Heart left ventricle (tissue), 13 donors: ENCODE measurements at regions not wholly inside any gene's neighbourhood (a gene's known extent, or its start where the extent isn't known, plus 50 kb on each side); places are given as distances from the start of the nearest gene placed in this dataset.

ENCODE experiments used
- CTCF ChIP-seq, 12 donors: fragments of 200-600 bp; sonication (generic) in 4 of 12; IDR thresholded peaks; one replicate each; pipeline versions ENCODE4 v1.5.0 to v1.8.0; 2018 to 2022; ENCODE audit warnings: antibody characterized with exemption in 12 of 12, mild to moderate bottlenecking in 5 of 12
- POLR2A ChIP-seq, 2 donors: fragments of 450-650 bp; IDR thresholded peaks; one replicate each; pipeline ENCODE4 v1.6.1; 2017; ENCODE audit warnings: antibody characterized with exemption in 2 of 2, mild to moderate bottlenecking in 2 of 2, moderate library complexity in 2 of 2
- donor health status: ischemic (EF 13 %, LVEDD 7.1; RV severe dilation, severe dysfunction).
- donor health status: DM: no; HTN: yes; CAD: no.
- donor health status: DM: no; HTN: no; CAD: no.
- donor health status: ischemic (EF 25% LVEDD 6.9; RV normal size, moderate dysfunction).
- donor health status: ischemic (EF 25% LVEDD 5.7; RV mildly dilated, moderate dysfunction).
- donor health status: ischemic (EF 35%, LVEDD 5.7; RV mildly dilated, moderate dysfunction).
- donor health status: nonischemic (EF 11% LVEDD 7.7; RV severe dilation, severe dysfunction).
- donor health status: DM: yes; HTN: yes; CAD: no.
- donor health status: PGD.
- donor health status: ischemic (EF 29% LVEDD 5.4; RV normal size, mild dysfunction).
- donor health status: nonischemic (EF 23%, LVEDD 6.1; RV moderate dilation, normal function).

DNA sequence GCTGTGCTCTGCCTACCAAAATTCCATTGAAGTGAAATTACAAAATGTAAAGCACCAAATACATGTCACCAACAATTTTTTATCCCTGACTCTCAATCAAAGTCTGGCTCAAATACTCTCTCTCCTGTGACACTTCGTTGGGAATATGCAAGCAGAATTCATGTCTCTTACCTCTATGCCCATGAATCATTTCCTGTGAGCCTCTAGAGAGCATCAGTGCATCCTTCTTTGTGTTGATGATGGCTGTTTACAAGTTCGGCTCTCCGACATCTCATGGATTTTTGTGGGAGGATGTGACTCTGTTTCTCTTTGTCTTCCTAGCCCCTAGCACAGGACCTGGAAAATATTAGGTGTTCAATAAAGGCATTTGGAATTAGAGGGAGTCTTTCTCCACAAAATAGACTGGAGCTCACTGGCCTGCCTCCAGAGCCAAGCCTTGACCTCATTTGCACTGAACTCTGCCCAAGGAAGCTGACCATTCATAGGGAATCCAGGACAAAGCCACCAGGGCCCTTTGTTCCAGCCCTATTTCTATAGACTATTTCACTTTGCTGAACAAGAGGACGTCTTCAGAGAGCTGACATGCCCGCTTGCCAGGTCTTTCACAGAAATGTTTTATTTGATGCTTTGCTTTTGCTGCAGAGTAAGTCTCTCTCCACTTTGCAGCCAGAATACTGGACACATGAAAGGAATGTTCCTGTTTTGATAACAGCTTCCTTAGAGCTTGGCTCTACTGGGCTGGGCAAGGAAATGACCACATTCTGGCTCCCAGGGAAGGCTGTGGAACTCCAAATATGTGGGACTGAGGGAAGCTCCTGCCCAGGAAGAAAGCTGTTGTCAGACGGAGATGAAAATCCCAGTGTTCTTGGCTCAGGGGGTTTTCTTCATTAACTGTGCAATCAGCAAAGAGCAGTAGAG is 194.5 kb upstream of the CDYL start:
- TF ChIP-seq CTCF (IDR thresholded peaks at IDR 0.05): no peak
- no peak for TF ChIP-seq POLR2A (IDR thresholded peaks at IDR 0.05)
